ENCODE measurements at regions not wholly inside any gene's neighbourhood (a gene's known extent, or its start where the extent isn't known, plus 50 kb on each side); places are given as distances from the start of the nearest gene placed in this dataset.

DNA sequence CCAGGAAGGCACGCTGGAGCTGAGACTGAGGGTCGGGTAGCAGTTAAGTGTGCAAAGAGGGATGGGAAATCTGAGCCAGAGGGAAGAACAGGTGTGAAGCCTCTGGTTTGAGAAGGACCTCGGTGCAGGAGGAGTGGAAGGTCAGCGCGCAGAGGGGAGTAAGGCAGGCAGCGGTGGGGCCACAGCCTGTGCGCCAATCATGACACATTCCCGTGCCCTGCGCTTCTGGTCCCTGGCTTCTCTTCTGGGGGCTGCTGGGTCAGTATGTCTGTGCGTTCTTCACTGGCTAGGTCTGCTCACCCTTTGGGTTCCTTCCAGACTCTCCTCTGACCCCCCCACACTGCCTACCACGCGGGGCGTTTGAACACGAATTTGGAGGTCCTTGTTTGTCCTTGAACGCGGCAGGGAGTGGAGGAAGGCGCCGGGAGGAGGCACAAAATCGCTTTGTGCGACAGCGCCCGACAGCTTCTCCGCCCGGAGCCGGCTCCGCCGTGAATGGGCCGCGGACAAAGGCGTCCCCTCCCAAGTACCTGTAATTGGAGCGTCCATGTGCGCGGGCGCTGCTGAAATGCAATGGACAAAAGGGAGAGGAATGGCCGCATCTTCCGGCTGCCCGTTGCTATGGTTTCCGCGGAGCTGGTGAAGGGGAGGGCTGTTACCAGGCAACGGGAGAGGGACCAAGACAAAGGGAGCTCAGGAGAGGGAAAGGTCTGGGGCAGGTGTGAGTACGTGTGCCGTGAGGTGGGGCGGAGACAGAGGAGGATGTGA is 207.2 kb upstream of the SRRM4 start:
- TF ChIP-seq ZBTB38 (CRISPR knock-in tag; IDR thresholded peaks at IDR 0.05) (no peak), CREB1 (IDR thresholded peaks at IDR 0.05) (no peak), CREB1 (CRISPR knock-in tag; IDR thresholded peaks at IDR 0.05) (no peak), ARNT (IDR thresholded peaks at IDR 0.05) (no peak), EZH2 (conservative IDR thresholded peaks at IDR 0.05; ENCODE audit: low read depth, low read length) (no peak), FOXP1 (IDR thresholded peaks at IDR 0.05) (no peak), FOXP1 (CRISPR knock-in tag; IDR thresholded peaks at IDR 0.05) (no peak)
- TF ChIP-seq, protein P1, sequence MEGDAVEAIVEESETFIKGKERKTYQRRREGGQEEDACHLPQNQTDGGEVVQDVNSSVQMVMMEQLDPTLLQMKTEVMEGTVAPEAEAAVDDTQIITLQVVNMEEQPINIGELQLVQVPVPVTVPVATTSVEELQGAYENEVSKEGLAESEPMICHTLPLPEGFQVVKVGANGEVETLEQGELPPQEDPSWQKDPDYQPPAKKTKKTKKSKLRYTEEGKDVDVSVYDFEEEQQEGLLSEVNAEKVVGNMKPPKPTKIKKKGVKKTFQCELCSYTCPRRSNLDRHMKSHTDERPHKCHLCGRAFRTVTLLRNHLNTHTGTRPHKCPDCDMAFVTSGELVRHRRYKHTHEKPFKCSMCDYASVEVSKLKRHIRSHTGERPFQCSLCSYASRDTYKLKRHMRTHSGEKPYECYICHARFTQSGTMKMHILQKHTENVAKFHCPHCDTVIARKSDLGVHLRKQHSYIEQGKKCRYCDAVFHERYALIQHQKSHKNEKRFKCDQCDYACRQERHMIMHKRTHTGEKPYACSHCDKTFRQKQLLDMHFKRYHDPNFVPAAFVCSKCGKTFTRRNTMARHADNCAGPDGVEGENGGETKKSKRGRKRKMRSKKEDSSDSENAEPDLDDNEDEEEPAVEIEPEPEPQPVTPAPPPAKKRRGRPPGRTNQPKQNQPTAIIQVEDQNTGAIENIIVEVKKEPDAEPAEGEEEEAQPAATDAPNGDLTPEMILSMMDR (CRISPR knock-in tag; IDR thresholded peaks at IDR 0.05) = no peak
